ENCODE measurements at regions not wholly inside any gene's neighbourhood (a gene's known extent, or its start where the extent isn't known, plus 50 kb on each side); places are given as distances from the start of the nearest gene placed in this dataset.

- Histone ChIP-seq H3K27me3 (no peaks in the 10 kb centered on the region), H3K4me1 (no peaks in the 10 kb centered on the region), H3K27ac (no peak overlapping the region), H3K9ac (ENCODE audit: low read depth in 2 of 2, low read length in 2 of 2) (no peak overlapping the region), H3K36me3 (no peaks in the 10 kb centered on the region), H3K9me3 (no peaks in the 10 kb centered on the region), H3K4me3 (no peak overlapping the region)
- TF ChIP-seq CTCF (IDR thresholded peaks at IDR 0.05), result no peak
- intact Hi-C loops (cut with DNase I), result no loop called here
- DNase-seq, result no peak
Observed at GRCh38 chr2:207260021-207260420, 94.3 kb upstream of the KLF7 start.

GRCh38 chr2:207260947-207261346, 95.2 kb upstream of the KLF7 start:
- no peak for TF ChIP-seq CTCF (IDR thresholded peaks at IDR 0.05)
- no peak for DNase-seq
- intact Hi-C loops (cut with DNase I), result no loop called here
- Histone ChIP-seq H3K27me3 (no peaks in the 10 kb centered on the region), H3K4me3 (no peak overlapping the region), H3K36me3 (no peaks in the 10 kb centered on the region), H3K9ac (ENCODE audit: low read depth in 2 of 2, low read length in 2 of 2) (no peak overlapping the region), H3K27ac (no peak overlapping the region), H3K9me3 (no peaks in the 10 kb centered on the region), H3K4me1 (no peaks in the 10 kb centered on the region)

GRCh38 chr2:207264310-207264709, 98.6 kb upstream of the KLF7 start:
- H3K9ac ChIP-seq (ENCODE audit: low read depth in 2 of 2, low read length in 2 of 2), result no peak overlapping the region
- no peak overlapping the region for H3K27ac ChIP-seq
- TF ChIP-seq CTCF (IDR thresholded peaks at IDR 0.05), result no peak
- H3K9me3 ChIP-seq, result no peaks in the 10 kb centered on the region
- H3K4me3 ChIP-seq, result no peak overlapping the region
- H3K27me3 ChIP-seq, result no peaks in the 10 kb centered on the region
- intact Hi-C loops (cut with DNase I), result no loop called here
- H3K36me3 ChIP-seq, result no peaks in the 10 kb centered on the region
- DNase-seq, result no peak
- H3K4me1 ChIP-seq, result no peaks in the 10 kb centered on the region

DNA sequence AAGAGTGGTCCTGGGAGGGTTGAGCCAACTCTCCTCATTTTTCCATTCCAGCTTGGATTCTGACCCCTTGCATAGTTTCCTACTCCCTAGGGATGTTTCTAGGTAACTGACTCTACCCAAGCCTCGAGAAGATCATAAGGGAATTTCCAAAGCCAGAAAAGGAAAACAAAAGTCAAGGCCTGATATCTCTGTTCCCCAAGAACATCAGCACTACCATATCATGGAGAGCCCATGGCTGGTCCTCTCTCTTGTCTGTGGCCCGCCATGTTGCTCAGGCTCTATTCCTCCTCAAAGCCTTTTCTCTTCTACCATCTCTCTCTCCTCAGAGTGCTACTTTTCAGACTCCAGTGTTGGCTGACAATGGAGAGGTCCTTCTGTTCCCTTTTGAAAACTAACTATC, 99.6 kb upstream of the KLF7 start:
- TF ChIP-seq CTCF (IDR thresholded peaks at IDR 0.05), result no peak
- Histone ChIP-seq H3K9ac (ENCODE audit: low read depth in 2 of 2, low read length in 2 of 2) (no peak overlapping the region), H3K4me1 (no peaks in the 10 kb centered on the region), H3K27me3 (no peaks in the 10 kb centered on the region), H3K36me3 (no peaks in the 10 kb centered on the region), H3K9me3 (no peaks in the 10 kb centered on the region), H3K4me3 (no peak overlapping the region), H3K27ac (no peak overlapping the region)
- intact Hi-C loops (cut with DNase I), result no loop called here
- DNase-seq, result no peak

DNA sequence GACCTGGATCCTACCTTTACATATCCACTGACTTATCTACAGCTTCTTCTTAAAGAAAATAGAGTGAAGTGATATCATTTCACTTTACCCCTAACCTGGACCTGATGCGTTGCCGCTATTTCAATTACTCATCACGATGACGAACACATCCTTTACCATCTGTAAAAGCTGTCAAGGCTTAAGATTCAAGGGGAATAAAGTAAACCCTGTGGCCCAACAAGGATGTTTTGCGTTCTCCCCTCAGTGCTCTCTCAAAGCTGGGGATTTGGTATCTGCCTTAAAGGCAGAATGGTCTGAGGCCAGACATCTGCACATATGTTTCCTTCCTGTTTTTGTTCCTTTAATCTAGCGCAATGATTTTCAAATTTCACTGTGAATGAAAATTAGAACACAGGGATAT, 100.1 kb upstream of the KLF7 start:
- no peak for TF ChIP-seq CTCF (IDR thresholded peaks at IDR 0.05)
- Histone ChIP-seq H3K4me1 (no peaks in the 10 kb centered on the region), H3K27ac (no peak overlapping the region), H3K4me3 (no peak overlapping the region), H3K9me3 (no peaks in the 10 kb centered on the region), H3K36me3 (no peaks in the 10 kb centered on the region), H3K9ac (ENCODE audit: low read depth in 2 of 2, low read length in 2 of 2) (no peak overlapping the region), H3K27me3 (no peaks in the 10 kb centered on the region)
- intact Hi-C loops (cut with DNase I), result no loop called here
- DNase-seq, result no peak

GRCh38 chr2:207266648-207267047, 100.9 kb upstream of the KLF7 start:
- no peaks in the 10 kb centered on the region for H3K9me3 ChIP-seq
- no peaks in the 10 kb centered on the region for H3K27me3 ChIP-seq
- H3K9ac ChIP-seq (ENCODE audit: low read depth in 2 of 2, low read length in 2 of 2), result no peak overlapping the region
- no peaks in the 10 kb centered on the region for H3K4me1 ChIP-seq
- no peak for DNase-seq
- H3K36me3 ChIP-seq, result no peaks in the 10 kb centered on the region
- intact Hi-C loops (cut with DNase I), result no loop called here
- H3K4me3 ChIP-seq, result no peak overlapping the region
- no peak for TF ChIP-seq CTCF (IDR thresholded peaks at IDR 0.05)
- H3K27ac ChIP-seq, result no peak overlapping the region
